GM21515 (cell line): ENCODE measurements at regions not wholly inside any gene's neighbourhood (a gene's known extent, or its start where the extent isn't known, plus 50 kb on each side); places are given as distances from the start of the nearest gene placed in this dataset.
"Not testable (repeated sequence)": the region's sequence is repeated elsewhere in the genome, so short reads cannot be mapped to it uniquely, and the experiment has no call there.

Source experiments
- ATAC-seq: cut with Tn5 transposase; IDR thresholded peaks from one replicate; pipeline ENCODE4 v1.9.1; 2021; ENCODE audit not compliant: unreplicated experiment

- no peak for ATAC-seq
These were observed 74.5 kb upstream of the TIAM2 start for GRCh38 chr6:154920495-154921200.

GRCh38 chr6:154921482-154921881, 73.6 kb upstream of the TIAM2 start:
- no peak for ATAC-seq

GRCh38 chr6:154923199-154923869, 71.8 kb upstream of the TIAM2 start:
- ATAC-seq, result no peak

- no peak for ATAC-seq
These were observed 70.0 kb upstream of the TIAM2 start for GRCh38 chr6:154925130-154925529.

GRCh38 chr6:154926366-154926765, 68.7 kb upstream of the TIAM2 start:
- ATAC-seq, result no peak

GRCh38 chr6:154928325-154928922, 66.7 kb upstream of the TIAM2 start:
- ATAC-seq, result peak; percentile 65

- ATAC-seq, result no peak
These were observed 64.7 kb upstream of the TIAM2 start for GRCh38 chr6:154930451-154930851.

GRCh38 chr6:154931711-154932424, 63.2 kb upstream of the TIAM2 start:
- no peak for ATAC-seq

- no peak for ATAC-seq
These were observed 62.5 kb upstream of the TIAM2 start for GRCh38 chr6:154932515-154933027.

GRCh38 chr6:154933181-154933827, 61.8 kb upstream of the TIAM2 start:
- no peak for ATAC-seq

GRCh38 chr6:154937306-154938220, 57.6 kb upstream of the TIAM2 start:
- no peak for ATAC-seq

GRCh38 chr6:154938221-154938580, 56.9 kb upstream of the TIAM2 start:
- ATAC-seq, result no peak

- not testable (repeated sequence) for ATAC-seq
These were observed 56.3 kb upstream of the TIAM2 start for GRCh38 chr6:154938727-154939285.

- no peak for ATAC-seq
These were observed 52.3 kb upstream of the TIAM2 start for GRCh38 chr6:154942770-154943169.

- ATAC-seq, result no peak
These were observed 49.7 kb upstream of the TIAM2 start for GRCh38 chr6:154945271-154945890.
